ENCODE measurements at regions not wholly inside any gene's neighbourhood (a gene's known extent, or its start where the extent isn't known, plus 50 kb on each side); places are given as distances from the start of the nearest gene placed in this dataset.

GRCh38 chr20:48211847-48212246 lies 426.6 kb upstream of the SULF2 start:
- TF ChIP-seq CTCF (conservative IDR thresholded peaks at IDR 0.05) (no peak), EZH2 (IDR thresholded peaks at IDR 0.05; ENCODE audit: low read depth) (no peak)
